GM12891 (cell line): ENCODE measurements at regions not wholly inside any gene's neighbourhood (a gene's known extent, or its start where the extent isn't known, plus 50 kb on each side); places are given as distances from the start of the nearest gene placed in this dataset.
A peak's percentile ranks its signal among the peaks of the same experiment; 100 is the strongest.
"Not testable (repeated sequence)": the region's sequence is repeated elsewhere in the genome, so short reads cannot be mapped to it uniquely, and the experiment has no call there.

Source experiments
- DNase-seq: peaks from one replicate; pipeline ENCODE4 v3.0.0; 2011; ENCODE audit warnings: low spot score; ENCODE audit not compliant: insufficient read length
- FAIRE-seq: peaks from 2 replicates; lab custom pipeline; 2011; peaks lifted over from hg19 to GRCh38; lab: Jason Lieb, UNC
- PAX5 ChIP-seq: IDR thresholded peaks from 2 replicates; pipeline ENCODE4 v1.6.1; 2011; ENCODE audit warnings: low read length, moderate library complexity, mild to moderate bottlenecking; ENCODE audit not compliant: insufficient read depth, severe bottlenecking
- POLR2A ChIP-seq: IDR thresholded peaks from 2 replicates; pipeline ENCODE4 v1.6.1; 2011; ENCODE audit warnings: low read depth, low read length, control low read depth
- POLR2AphosphoS5 ChIP-seq: IDR thresholded peaks from 2 replicates; pipeline ENCODE4 v1.6.1; 2011; ENCODE audit warnings: low read depth, low read length, control low read depth
- POU2F2 ChIP-seq: IDR thresholded peaks from 2 replicates; pipeline ENCODE4 v1.6.1; 2011; ENCODE audit warnings: low read depth, mild to moderate bottlenecking, control low read depth, low read length, moderate library complexity
- SPI1 ChIP-seq: IDR thresholded peaks from 2 replicates; pipeline ENCODE4 v1.6.1; 2011; ENCODE audit warnings: low read depth, low read length, control low read depth
- TAF1 ChIP-seq: IDR thresholded peaks from 2 replicates; pipeline ENCODE4 v1.6.1; 2011; ENCODE audit warnings: low read depth, low read length, control low read depth

GRCh38 chr3:14261229-14261628, 82.6 kb downstream of the LSM3 start:
- TF ChIP-seq POLR2AphosphoS5 (no peak), TAF1 (no peak), POU2F2 (no peak), SPI1 (no peak), PAX5 (no peak), POLR2A (no peak)
- DNase-seq (peak; percentile 71), FAIRE-seq (no peak)

GRCh38 chr3:14262212-14262611, 83.6 kb downstream of the LSM3 start:
- TF ChIP-seq SPI1 (no peak), POLR2A (no peak), POLR2AphosphoS5 (no peak), PAX5 (no peak), POU2F2 (no peak), TAF1 (no peak)
- no peak for DNase-seq
- no peak for FAIRE-seq

GRCh38 chr3:14262867-14263266, 84.2 kb downstream of the LSM3 start:
- no peak for TF ChIP-seq POLR2AphosphoS5
- no peak for TF ChIP-seq SPI1
- TF ChIP-seq TAF1: no peak
- no peak for TF ChIP-seq POLR2A
- TF ChIP-seq PAX5: no peak
- no peak for TF ChIP-seq POU2F2
- no peak for FAIRE-seq
- DNase-seq: no peak

- no peak for FAIRE-seq
- DNase-seq: no peak
- TF ChIP-seq PAX5 (no peak), POU2F2 (no peak), POLR2A (no peak), SPI1 (no peak), POLR2AphosphoS5 (no peak), TAF1 (no peak)
These were observed 84.8 kb downstream of the LSM3 start for GRCh38 chr3:14263317-14264005.

- no peak for FAIRE-seq
- no peak for DNase-seq
- TF ChIP-seq POLR2AphosphoS5 (no peak), SPI1 (no peak), POLR2A (no peak), POU2F2 (no peak), PAX5 (no peak), TAF1 (no peak)
These were observed 86.8 kb downstream of the LSM3 start for GRCh38 chr3:14265246-14265962.

- DNase-seq (no peak), FAIRE-seq (no peak)
- no peak for TF ChIP-seq POLR2AphosphoS5
- no peak for TF ChIP-seq TAF1
- TF ChIP-seq PAX5: no peak
- no peak for TF ChIP-seq SPI1
- TF ChIP-seq POU2F2: no peak
- no peak for TF ChIP-seq POLR2A
These were observed 87.7 kb downstream of the LSM3 start for GRCh38 chr3:14266361-14266760.

GRCh38 chr3:14267976-14268375, 89.4 kb downstream of the LSM3 start:
- no peak for DNase-seq
- no peak for TF ChIP-seq POLR2A
- no peak for TF ChIP-seq POLR2AphosphoS5
- no peak for TF ChIP-seq POU2F2
- FAIRE-seq: no peak

GRCh38 chr3:14268897-14269296, 90.3 kb downstream of the LSM3 start:
- FAIRE-seq (no peak), DNase-seq (no peak)
- TF ChIP-seq POLR2A: no peak
- no peak for TF ChIP-seq TAF1
- no peak for TF ChIP-seq POU2F2
- no peak for TF ChIP-seq PAX5
- no peak for TF ChIP-seq POLR2AphosphoS5
- TF ChIP-seq SPI1: no peak

GRCh38 chr3:14272041-14272958, 93.7 kb downstream of the LSM3 start:
- FAIRE-seq, DNase-seq: not testable (repeated sequence)

- not testable (repeated sequence) for FAIRE-seq, DNase-seq
These were observed 94.4 kb downstream of the LSM3 start for GRCh38 chr3:14272959-14273560.
